ENCODE measurements at regions not wholly inside any gene's neighbourhood (a gene's known extent, or its start where the extent isn't known, plus 50 kb on each side); places are given as distances from the start of the nearest gene placed in this dataset.

- no peak for TF ChIP-seq CTCF (optimal IDR thresholded peaks at IDR 0.05 in 1 of 3, IDR thresholded peaks at IDR 0.05 in 1 of 3, conservative IDR thresholded peaks at IDR 0.05 in 1 of 3; ENCODE audit: extremely low read depth in 1 of 3, insufficient read depth in 2 of 3, low read length in 3 of 3)
- TF ChIP-seq EZH2 (IDR thresholded peaks at IDR 0.05; ENCODE audit: low read length) = no peak
Observed at GRCh38 chr13:23955064-23955463, 57.8 kb upstream of the C1QTNF9B start.
